Stimulated activated CD8-positive, alpha-beta memory T cell treated with anti-CD3 and anti-CD28 coated beads, Interleukin-4, amount 100 ng/mL, for 48 hours (primary cell): ENCODE measurements at regions not wholly inside any gene's neighbourhood (a gene's known extent, or its start where the extent isn't known, plus 50 kb on each side); places are given as distances from the start of the nearest gene placed in this dataset.

ENCODE experiments used
- DNase-seq: peaks from one replicate; pipeline ENCODE4 v3.0.0-alpha.2; 2020

- DNase-seq = no peak
These were observed 1866.9 kb upstream of the PIK3C3 start for GRCh38 chr18:40088130-40088529.

- DNase-seq = no peak
These were observed 1875.2 kb upstream of the PIK3C3 start for GRCh38 chr18:40079786-40080185.

- no peak for DNase-seq
These were observed 1879.4 kb upstream of the PIK3C3 start for GRCh38 chr18:40075616-40076015.

GRCh38 chr18:40072761-40073160, 1882.3 kb upstream of the PIK3C3 start:
- no peak for DNase-seq

- no peak for DNase-seq
These were observed 1888.7 kb upstream of the PIK3C3 start for GRCh38 chr18:40066368-40066767.

- no peak for DNase-seq
These were observed 1891.5 kb upstream of the PIK3C3 start for GRCh38 chr18:40063488-40063887.

GRCh38 chr18:40061086-40061485, 1893.9 kb upstream of the PIK3C3 start:
- DNase-seq = no peak

- DNase-seq = no peak
These were observed 1894.5 kb upstream of the PIK3C3 start for GRCh38 chr18:40060562-40060961.

- no peak for DNase-seq
These were observed 1896.0 kb upstream of the PIK3C3 start for GRCh38 chr18:40058811-40059570.

GRCh38 chr18:40056079-40056692, 1898.8 kb upstream of the PIK3C3 start:
- no peak for DNase-seq

- no peak for DNase-seq
These were observed 1899.8 kb upstream of the PIK3C3 start for GRCh38 chr18:40055262-40055661.

GRCh38 chr18:40049716-40050115, 1905.3 kb upstream of the PIK3C3 start:
- no peak for DNase-seq

GRCh38 chr18:40048886-40049650, 1906.0 kb upstream of the PIK3C3 start:
- DNase-seq = no peak

- no peak for DNase-seq
These were observed 1906.8 kb upstream of the PIK3C3 start for GRCh38 chr18:40048253-40048652.

- DNase-seq = no peak
These were observed 1908.4 kb upstream of the PIK3C3 start for GRCh38 chr18:40046596-40046995.

- no peak for DNase-seq
These were observed 1913.1 kb upstream of the PIK3C3 start for GRCh38 chr18:40041951-40042350.

- DNase-seq = no peak
These were observed 1914.5 kb upstream of the PIK3C3 start for GRCh38 chr18:40040574-40040973.

- DNase-seq = no peak
These were observed 1917.7 kb upstream of the PIK3C3 start for GRCh38 chr18:40037356-40037755.

- DNase-seq = no peak
These were observed 1918.2 kb upstream of the PIK3C3 start for GRCh38 chr18:40036861-40037260.

GRCh38 chr18:40035966-40036365, 1919.1 kb upstream of the PIK3C3 start:
- DNase-seq = no peak

GRCh38 chr18:40032076-40032475, 1923.0 kb upstream of the PIK3C3 start:
- DNase-seq = no peak

- no peak for DNase-seq
These were observed 1923.6 kb upstream of the PIK3C3 start for GRCh38 chr18:40031435-40031834.

GRCh38 chr18:40019797-40020392, 1935.1 kb upstream of the PIK3C3 start:
- DNase-seq = no peak

- no peak for DNase-seq
These were observed 1936.8 kb upstream of the PIK3C3 start for GRCh38 chr18:40018266-40018665.
